ACC112 (cell line): ENCODE measurements at regions not wholly inside any gene's neighbourhood (a gene's known extent, or its start where the extent isn't known, plus 50 kb on each side); places are given as distances from the start of the nearest gene placed in this dataset.

ENCODE experiments used
- H2AFZ ChIP-seq: fragments of 200-600 bp; sonication (generic); one replicate; pipeline ENCODE4 v1.6.0; 2017; ENCODE audit warnings: antibody characterized with exemption, low read length; ENCODE audit not compliant: unreplicated experiment
- H3K27ac ChIP-seq: fragments of 200-600 bp; sonication (generic); 2 replicates; pipeline ENCODE4 v1.5.1; 2014; ENCODE audit warnings: low read depth, mild to moderate bottlenecking, antibody characterized with exemption, low read length, moderate library complexity
- H3K27me3 ChIP-seq: fragments of 200-600 bp; sonication (generic); 2 replicates; pipeline ENCODE4 v1.6.1; 2014; ENCODE audit warnings: mild to moderate bottlenecking, antibody characterized with exemption, low read length, moderate library complexity, mixed read lengths; ENCODE audit not compliant: insufficient read depth
- H3K36me3 ChIP-seq: fragments of 200-600 bp; sonication (generic); 2 replicates; pipeline ENCODE4 v1.6.1; 2016; ENCODE audit warnings: mild to moderate bottlenecking, antibody characterized with exemption, low read length, moderate library complexity, mixed read lengths; ENCODE audit not compliant: insufficient read depth
- H3K4me1 ChIP-seq: fragments of 200-600 bp; sonication (generic); one replicate; pipeline ENCODE4 v1.6.1; 2016; ENCODE audit warnings: low read length, mixed read lengths; ENCODE audit not compliant: insufficient read depth, unreplicated experiment, control insufficient read depth
- H3K4me3 ChIP-seq: fragments of 200-600 bp; sonication (generic); 2 replicates; pipeline ENCODE4 v1.5.1; 2014; ENCODE audit warnings: mild to moderate bottlenecking, low read depth, low read length
- H3K79me2 ChIP-seq: fragments of 200-600 bp; sonication (generic); one replicate; pipeline ENCODE4 v1.6.0; 2016; ENCODE audit warnings: low read length; ENCODE audit not compliant: control insufficient read depth, unreplicated experiment, insufficient read depth

GRCh38 chr10:78378192-78378591 lies 344.5 kb downstream of the RPS24 start:
- Histone ChIP-seq H3K36me3 (no peaks in the 10 kb centered on the region), H3K27ac (no peak overlapping the region), H2AFZ (no peak overlapping the region), H3K27me3 (peaks cover 62% of the 10 kb centered on the region), H3K4me1 (no peaks in the 10 kb centered on the region), H3K79me2 (no peaks in the 10 kb centered on the region), H3K4me3 (no peak overlapping the region)

DNA sequence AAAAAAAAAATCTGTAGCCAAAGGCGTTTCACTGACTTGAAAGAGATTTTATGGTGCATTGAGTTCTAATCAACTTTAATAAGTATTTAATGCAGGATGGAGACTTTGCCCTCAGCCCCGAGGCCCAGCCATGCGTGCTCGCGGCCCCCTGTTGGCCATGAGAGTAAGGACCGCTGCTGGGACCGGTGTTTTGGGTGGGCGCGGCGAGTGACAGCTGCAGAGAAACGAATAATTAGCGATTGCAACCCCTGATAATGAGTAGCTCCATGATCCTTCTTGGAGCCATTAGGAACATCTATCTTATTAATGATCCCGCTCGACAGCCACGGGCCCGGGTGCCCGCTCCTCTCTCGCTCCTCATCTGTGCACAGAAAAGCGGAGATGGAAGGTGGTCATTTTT lies 347.4 kb downstream of the RPS24 start:
- no peak overlapping the region for H3K27ac ChIP-seq

GRCh38 chr10:78382047-78382446 lies 348.4 kb downstream of the RPS24 start:
- Histone ChIP-seq H2AFZ (no peak overlapping the region), H3K27me3 (peaks cover 82% of the 10 kb centered on the region)

More for the DNA sequence above, 347.4 kb downstream of the RPS24 start:
- Histone ChIP-seq H2AFZ (no peak overlapping the region), H3K4me3 (no peak overlapping the region), H3K27me3 (peaks cover 81% of the 10 kb centered on the region), H3K4me1 (no peaks in the 10 kb centered on the region), H3K36me3 (no peaks in the 10 kb centered on the region), H3K79me2 (no peaks in the 10 kb centered on the region)

DNA sequence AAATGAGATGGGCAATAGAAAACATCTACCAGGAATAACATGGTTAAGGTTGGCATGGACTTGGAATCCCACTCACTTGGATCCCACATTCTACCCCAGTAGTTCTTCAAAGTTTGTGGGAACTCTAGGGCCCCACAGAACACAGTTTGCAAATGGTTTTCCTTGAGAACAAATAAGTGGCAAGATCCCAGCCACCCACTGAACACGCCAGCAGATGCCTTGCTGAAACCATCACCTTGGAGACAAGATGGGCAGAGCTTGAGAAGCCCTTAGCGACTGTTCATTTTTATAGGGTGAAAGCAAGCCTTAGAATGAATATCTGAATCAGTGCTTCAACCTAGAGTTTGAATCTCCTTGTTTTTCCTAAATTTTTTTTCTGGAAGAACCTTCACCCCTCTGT lies 349.1 kb downstream of the RPS24 start:
- no peaks in the 10 kb centered on the region for H3K79me2 ChIP-seq
- H3K36me3 ChIP-seq, result no peaks in the 10 kb centered on the region
- H3K27ac ChIP-seq, result no peak overlapping the region
- H3K27me3 ChIP-seq, result peaks cover 81% of the 10 kb centered on the region
- no peak overlapping the region for H3K4me3 ChIP-seq
- no peaks in the 10 kb centered on the region for H3K4me1 ChIP-seq
- H2AFZ ChIP-seq, result no peak overlapping the region

More at GRCh38 chr10:78382047-78382446, 348.4 kb downstream of the RPS24 start:
- H3K79me2 ChIP-seq, result no peaks in the 10 kb centered on the region
- H3K36me3 ChIP-seq, result no peaks in the 10 kb centered on the region
- no peak overlapping the region for H3K4me3 ChIP-seq
- no peak overlapping the region for H3K27ac ChIP-seq
- no peaks in the 10 kb centered on the region for H3K4me1 ChIP-seq

DNA sequence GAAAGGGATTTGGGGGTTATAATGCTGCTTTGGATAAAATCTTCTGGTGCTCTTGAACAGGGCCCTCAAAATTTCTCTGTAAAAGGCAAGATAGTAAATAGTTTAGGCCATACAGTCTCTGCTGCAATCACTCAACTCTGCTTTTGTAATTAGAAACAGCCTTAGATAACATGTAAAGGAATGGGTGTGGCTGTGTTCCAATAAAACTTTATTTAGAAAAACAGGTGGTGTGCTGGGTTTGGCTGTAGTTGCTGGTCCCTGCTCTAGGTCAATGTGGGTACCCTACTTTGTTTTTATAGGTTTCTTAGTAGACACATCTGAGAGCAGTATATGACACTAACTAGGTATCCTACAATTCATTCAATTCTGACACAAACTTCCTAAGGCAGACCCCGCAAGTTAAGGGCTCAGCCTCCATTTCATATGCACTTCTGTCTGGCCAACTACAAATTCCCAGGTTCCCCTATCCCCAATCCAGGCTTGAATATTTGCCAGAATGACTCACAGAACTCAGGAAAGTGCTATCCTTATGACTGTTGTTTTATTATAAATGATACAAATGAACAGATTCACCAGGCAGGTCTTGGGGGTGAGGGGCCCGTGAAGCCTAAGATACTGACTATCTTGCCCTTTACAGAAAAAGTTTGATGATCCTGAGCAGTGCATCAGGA lies 349.9 kb downstream of the RPS24 start:
- Histone ChIP-seq H3K27ac (no peak overlapping the region), H3K27me3 (peaks cover 86% of the 10 kb centered on the region), H3K4me3 (no peak overlapping the region), H3K4me1 (no peaks in the 10 kb centered on the region), H3K36me3 (no peaks in the 10 kb centered on the region), H3K79me2 (no peaks in the 10 kb centered on the region), H2AFZ (no peak overlapping the region)

DNA sequence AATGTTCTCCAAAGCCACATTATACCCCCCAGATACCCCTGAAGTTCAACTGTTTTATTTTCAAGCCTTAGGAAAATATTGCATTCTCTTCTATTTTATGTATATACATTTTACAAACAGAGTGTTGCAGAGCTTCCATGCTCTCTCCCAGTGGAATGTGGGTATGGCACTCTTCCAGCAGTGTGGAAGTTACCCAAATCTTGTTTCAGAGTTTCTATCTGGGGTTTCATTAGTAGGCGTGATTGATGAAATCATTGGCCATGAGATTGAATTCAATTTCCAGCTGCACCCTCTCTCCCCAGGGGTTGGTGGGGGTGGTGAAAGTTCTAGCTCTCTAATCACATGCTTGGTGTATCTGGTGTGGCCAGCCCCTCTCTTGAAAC lies 350.4 kb downstream of the RPS24 start:
- Histone ChIP-seq H3K4me3 (no peak overlapping the region), H2AFZ (no peak overlapping the region), H3K27me3 (peaks cover 86% of the 10 kb centered on the region), H3K79me2 (no peaks in the 10 kb centered on the region), H3K36me3 (no peaks in the 10 kb centered on the region), H3K27ac (no peak overlapping the region), H3K4me1 (no peaks in the 10 kb centered on the region)

DNA sequence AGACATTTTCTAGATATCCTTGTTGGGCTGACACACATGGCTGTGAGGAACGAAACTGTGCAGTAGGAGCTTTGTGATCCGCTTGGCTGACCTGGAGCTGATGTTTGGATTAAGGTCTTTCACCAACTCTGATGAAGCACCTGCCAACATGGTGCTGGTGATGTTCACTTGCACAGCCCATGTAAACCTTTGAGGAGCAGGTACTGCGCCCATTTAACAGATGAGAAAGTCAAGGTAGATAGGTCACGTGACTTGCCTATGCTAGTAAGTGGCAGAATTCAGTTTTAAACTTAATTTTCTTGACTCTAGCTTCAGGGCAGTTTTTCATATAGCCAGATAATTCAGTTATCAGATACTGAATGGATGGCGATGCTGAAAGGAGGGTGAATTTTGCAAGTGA lies 351.9 kb downstream of the RPS24 start:
- H3K27me3 ChIP-seq, result peaks cover 85% of the 10 kb centered on the region
- no peaks in the 10 kb centered on the region for H3K79me2 ChIP-seq
- H3K4me3 ChIP-seq, result no peak overlapping the region
- no peaks in the 10 kb centered on the region for H3K36me3 ChIP-seq
- no peak overlapping the region for H3K27ac ChIP-seq
- no peaks in the 10 kb centered on the region for H3K4me1 ChIP-seq
- H2AFZ ChIP-seq, result no peak overlapping the region

- Histone ChIP-seq H3K27me3 (peaks cover 83% of the 10 kb centered on the region), H2AFZ (no peak overlapping the region), H3K36me3 (no peaks in the 10 kb centered on the region), H3K4me3 (no peak overlapping the region), H3K4me1 (no peaks in the 10 kb centered on the region), H3K27ac (no peak overlapping the region), H3K79me2 (no peaks in the 10 kb centered on the region)
Measured at GRCh38 chr10:78386509-78386908, 352.8 kb downstream of the RPS24 start.

- no peaks in the 10 kb centered on the region for H3K79me2 ChIP-seq
- H3K4me3 ChIP-seq, result no peak overlapping the region
- H3K27me3 ChIP-seq, result peaks cover 86% of the 10 kb centered on the region
- no peak overlapping the region for H2AFZ ChIP-seq
- H3K27ac ChIP-seq, result no peak overlapping the region
- no peaks in the 10 kb centered on the region for H3K4me1 ChIP-seq
- no peaks in the 10 kb centered on the region for H3K36me3 ChIP-seq
Measured at GRCh38 chr10:78388331-78389050, 354.8 kb downstream of the RPS24 start.

GRCh38 chr10:78389419-78389818 lies 355.8 kb downstream of the RPS24 start:
- Histone ChIP-seq H3K36me3 (no peaks in the 10 kb centered on the region), H2AFZ (no peak overlapping the region), H3K4me1 (no peaks in the 10 kb centered on the region), H3K27ac (no peak overlapping the region), H3K4me3 (no peak overlapping the region), H3K27me3 (peaks cover 91% of the 10 kb centered on the region), H3K79me2 (no peaks in the 10 kb centered on the region)

- H3K4me3 ChIP-seq, result no peak overlapping the region
- no peaks in the 10 kb centered on the region for H3K79me2 ChIP-seq
- H3K27ac ChIP-seq, result no peak overlapping the region
- peaks cover 90% of the 10 kb centered on the region for H3K27me3 ChIP-seq
- no peaks in the 10 kb centered on the region for H3K36me3 ChIP-seq
- H2AFZ ChIP-seq, result no peak overlapping the region
- no peaks in the 10 kb centered on the region for H3K4me1 ChIP-seq
Measured at GRCh38 chr10:78390051-78390450, 356.4 kb downstream of the RPS24 start.
